Panc1 (cell line): ENCODE measurements at regions not wholly inside any gene's neighbourhood (a gene's known extent, or its start where the extent isn't known, plus 50 kb on each side); places are given as distances from the start of the nearest gene placed in this dataset.

Experiments used
- POLR2AphosphoS5 ChIP-seq: IDR thresholded peaks from 2 replicates; pipeline ENCODE4 v1.6.1; 2012; ENCODE audit warnings: mild to moderate bottlenecking, low read depth, low read length, moderate library complexity
- SIN3A ChIP-seq: IDR thresholded peaks from 2 replicates; pipeline ENCODE4 v1.6.1; 2012; ENCODE audit warnings: low read depth, mild to moderate bottlenecking, low read length, moderate library complexity, borderline replicate concordance; ENCODE audit not compliant: insufficient read depth
- TCF7L2 ChIP-seq: IDR thresholded peaks from 2 replicates; pipeline ENCODE4 v1.6.1; 2011; ENCODE audit warnings: mild to moderate bottlenecking, low read depth, low read length, inconsistent platforms
- TF ChIP-seq, protein P1 (sequence below): fragments of 450-650 bp; IDR thresholded peaks from 2 replicates; pipeline ENCODE4 v1.5.1; 2017; ENCODE audit warnings: mild to moderate bottlenecking
- TF ChIP-seq, protein P2 (sequence below), 2 experiments: IDR thresholded peaks; 2 replicates each; pipeline ENCODE4 v1.6.1; 2011 to 2012; ENCODE audit warnings: low read depth in 2 of 2, control low read depth in 1 of 2, low read length in 1 of 2, mild to moderate bottlenecking in 1 of 2, moderate library complexity in 1 of 2; ENCODE audit not compliant: insufficient read depth in 1 of 2

DNA sequence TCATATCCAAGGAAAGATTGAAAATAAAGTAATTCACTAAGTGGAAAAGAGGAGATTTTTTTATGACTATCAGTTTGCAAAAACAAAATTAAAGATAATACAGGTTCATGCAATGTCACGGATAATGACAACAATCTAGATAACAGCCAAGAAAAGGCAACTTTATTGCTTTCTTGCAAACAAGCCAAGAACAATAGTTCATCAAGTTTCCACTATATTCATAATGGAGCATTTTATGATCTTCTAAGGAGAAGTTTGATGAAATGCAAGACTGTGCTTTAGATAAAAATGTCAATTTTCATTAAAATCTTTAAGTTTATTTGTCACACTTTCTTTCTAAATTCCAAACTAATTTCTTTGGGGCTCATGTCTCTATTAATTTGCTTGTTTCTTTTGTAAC is 53.9 kb upstream of the NRP1 start:
- TF ChIP-seq, protein P1, sequence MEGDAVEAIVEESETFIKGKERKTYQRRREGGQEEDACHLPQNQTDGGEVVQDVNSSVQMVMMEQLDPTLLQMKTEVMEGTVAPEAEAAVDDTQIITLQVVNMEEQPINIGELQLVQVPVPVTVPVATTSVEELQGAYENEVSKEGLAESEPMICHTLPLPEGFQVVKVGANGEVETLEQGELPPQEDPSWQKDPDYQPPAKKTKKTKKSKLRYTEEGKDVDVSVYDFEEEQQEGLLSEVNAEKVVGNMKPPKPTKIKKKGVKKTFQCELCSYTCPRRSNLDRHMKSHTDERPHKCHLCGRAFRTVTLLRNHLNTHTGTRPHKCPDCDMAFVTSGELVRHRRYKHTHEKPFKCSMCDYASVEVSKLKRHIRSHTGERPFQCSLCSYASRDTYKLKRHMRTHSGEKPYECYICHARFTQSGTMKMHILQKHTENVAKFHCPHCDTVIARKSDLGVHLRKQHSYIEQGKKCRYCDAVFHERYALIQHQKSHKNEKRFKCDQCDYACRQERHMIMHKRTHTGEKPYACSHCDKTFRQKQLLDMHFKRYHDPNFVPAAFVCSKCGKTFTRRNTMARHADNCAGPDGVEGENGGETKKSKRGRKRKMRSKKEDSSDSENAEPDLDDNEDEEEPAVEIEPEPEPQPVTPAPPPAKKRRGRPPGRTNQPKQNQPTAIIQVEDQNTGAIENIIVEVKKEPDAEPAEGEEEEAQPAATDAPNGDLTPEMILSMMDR, result no peak
- TF ChIP-seq POLR2AphosphoS5, result no peak
- TF ChIP-seq, protein P2, sequence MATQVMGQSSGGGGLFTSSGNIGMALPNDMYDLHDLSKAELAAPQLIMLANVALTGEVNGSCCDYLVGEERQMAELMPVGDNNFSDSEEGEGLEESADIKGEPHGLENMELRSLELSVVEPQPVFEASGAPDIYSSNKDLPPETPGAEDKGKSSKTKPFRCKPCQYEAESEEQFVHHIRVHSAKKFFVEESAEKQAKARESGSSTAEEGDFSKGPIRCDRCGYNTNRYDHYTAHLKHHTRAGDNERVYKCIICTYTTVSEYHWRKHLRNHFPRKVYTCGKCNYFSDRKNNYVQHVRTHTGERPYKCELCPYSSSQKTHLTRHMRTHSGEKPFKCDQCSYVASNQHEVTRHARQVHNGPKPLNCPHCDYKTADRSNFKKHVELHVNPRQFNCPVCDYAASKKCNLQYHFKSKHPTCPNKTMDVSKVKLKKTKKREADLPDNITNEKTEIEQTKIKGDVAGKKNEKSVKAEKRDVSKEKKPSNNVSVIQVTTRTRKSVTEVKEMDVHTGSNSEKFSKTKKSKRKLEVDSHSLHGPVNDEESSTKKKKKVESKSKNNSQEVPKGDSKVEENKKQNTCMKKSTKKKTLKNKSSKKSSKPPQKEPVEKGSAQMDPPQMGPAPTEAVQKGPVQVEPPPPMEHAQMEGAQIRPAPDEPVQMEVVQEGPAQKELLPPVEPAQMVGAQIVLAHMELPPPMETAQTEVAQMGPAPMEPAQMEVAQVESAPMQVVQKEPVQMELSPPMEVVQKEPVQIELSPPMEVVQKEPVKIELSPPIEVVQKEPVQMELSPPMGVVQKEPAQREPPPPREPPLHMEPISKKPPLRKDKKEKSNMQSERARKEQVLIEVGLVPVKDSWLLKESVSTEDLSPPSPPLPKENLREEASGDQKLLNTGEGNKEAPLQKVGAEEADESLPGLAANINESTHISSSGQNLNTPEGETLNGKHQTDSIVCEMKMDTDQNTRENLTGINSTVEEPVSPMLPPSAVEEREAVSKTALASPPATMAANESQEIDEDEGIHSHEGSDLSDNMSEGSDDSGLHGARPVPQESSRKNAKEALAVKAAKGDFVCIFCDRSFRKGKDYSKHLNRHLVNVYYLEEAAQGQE (IDR thresholded peaks at IDR 0.05; ENCODE audit: insufficient read depth in 1 of 2, low read depth in 2 of 2, low read length in 1 of 2), result no peak
- TF ChIP-seq SIN3A, result no peak
- no peak for TF ChIP-seq TCF7L2
